GM18507 (cell line): ENCODE measurements at regions not wholly inside any gene's neighbourhood (a gene's known extent, or its start where the extent isn't known, plus 50 kb on each side); places are given as distances from the start of the nearest gene placed in this dataset.
"Not testable (repeated sequence)": the region's sequence is repeated elsewhere in the genome, so short reads cannot be mapped to it uniquely, and the experiment has no call there.

Source experiments
- DNase-seq: peaks from one replicate; pipeline ENCODE4 v3.0.0; 2011; ENCODE audit warnings: low read depth; ENCODE audit not compliant: insufficient read length; ENCODE audit errors: extremely low spot score
- FAIRE-seq: peaks from 2 replicates; lab custom pipeline; 2011; peaks lifted over from hg19 to GRCh38; lab: Jason Lieb, UNC

DNA sequence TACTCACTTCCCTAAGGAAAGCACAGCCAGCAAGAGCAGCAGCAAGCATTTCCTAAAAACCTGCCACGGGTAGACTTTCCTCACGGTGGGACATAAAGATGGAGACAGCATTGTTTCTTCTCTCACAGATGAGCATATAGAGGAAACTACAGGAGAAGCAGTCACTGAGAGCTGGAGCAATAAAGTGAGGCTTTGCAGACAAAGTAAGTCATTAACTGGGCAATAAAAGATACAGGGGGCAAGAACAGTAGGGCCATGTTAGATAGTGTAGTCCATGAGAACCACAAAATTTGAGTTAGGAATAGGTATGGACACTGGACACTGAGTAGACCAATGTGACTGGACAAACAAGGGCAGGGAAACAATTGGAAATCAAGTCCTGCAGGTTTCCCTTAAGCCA is 240.1 kb upstream of the NFIA start:
- FAIRE-seq (no peak), DNase-seq (no peak)

DNA sequence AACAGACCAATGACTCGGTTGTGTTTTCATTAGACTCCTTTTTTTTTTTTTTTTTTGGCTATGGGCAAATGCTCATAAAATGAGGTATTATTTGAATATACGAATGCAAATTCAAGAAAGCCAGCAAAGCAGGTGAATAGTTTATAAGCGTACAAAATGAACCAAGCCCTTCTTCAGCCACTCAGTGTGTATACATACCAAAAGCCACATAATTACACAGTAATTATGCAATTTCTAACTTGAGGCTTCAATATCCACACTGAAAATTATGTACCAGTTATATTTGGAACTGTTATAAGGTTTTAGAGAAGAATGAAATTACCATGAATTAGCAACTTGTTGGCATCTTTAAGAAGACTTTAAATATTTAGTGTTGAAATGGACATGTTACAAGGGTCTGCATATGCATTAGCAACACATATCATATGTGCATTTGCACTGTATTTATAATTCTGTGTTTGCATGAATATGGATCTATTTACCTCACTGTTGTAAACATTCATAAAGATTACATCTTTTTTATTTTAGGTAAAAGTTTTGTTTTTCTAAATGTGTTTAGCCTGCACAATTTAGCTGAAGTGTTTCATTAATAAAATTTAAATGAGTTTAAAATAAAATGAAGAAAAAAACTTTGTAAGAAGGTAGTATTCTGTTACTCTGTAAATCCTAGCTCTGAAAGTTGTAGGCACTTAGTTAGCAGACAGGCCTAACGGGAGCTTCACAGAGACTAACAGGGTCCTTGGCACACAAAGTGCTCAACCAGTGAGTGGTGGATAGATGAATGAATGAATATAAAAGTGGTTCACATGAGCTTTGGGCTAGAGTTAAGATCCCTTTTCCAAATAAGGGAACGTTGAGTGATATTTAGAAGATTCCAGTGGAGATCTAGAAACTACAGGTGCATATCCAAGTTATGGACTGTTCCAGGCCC is 241.0 kb upstream of the NFIA start:
- no peak for FAIRE-seq
- no peak for DNase-seq

DNA sequence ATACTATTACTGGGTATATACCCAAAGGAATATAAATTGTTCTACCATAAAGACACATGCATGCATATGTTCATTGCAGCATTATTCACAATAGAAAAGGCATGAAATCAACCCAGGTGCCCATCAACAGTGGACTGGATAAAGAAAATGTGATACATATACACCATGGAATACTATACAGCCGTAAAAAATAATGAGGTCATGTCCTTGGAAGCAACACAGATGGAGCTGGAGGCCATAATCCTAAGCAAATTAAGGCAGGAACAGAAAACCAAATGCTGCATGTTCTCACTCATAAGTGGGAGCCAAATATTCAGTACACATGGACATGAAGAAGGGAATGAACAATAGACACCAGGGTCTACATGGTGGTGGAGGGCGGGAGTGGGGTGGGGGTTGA is 241.9 kb upstream of the NFIA start:
- DNase-seq, FAIRE-seq: not testable (repeated sequence)

GRCh38 chr1:60835649-60836048 is 246.7 kb upstream of the NFIA start:
- FAIRE-seq: no peak
- no peak for DNase-seq

GRCh38 chr1:60833173-60833572 is 249.2 kb upstream of the NFIA start:
- no peak for DNase-seq
- FAIRE-seq: no peak

DNA sequence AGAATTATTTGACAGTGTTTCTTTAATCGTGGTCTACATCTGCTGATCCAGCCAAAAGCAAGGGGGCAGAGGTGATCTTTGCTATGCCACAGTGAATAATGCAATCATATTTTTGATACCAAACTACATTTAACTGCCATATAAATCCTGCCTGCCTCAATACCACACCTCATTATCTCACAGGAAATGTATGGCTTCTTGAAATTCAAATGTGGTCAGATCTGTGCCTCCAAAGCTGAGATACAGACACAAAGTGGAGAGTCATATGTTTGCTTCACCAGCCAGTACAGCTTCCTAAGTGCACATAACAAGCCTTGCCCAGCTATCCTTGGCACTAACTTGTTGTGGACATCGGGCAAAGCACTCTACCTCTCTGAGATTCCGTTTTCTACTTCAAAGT is 250.0 kb upstream of the NFIA start:
- DNase-seq: no peak
- no peak for FAIRE-seq

GRCh38 chr1:60831780-60832179 is 250.6 kb upstream of the NFIA start:
- DNase-seq (no peak), FAIRE-seq (no peak)

- FAIRE-seq: no peak
- DNase-seq: no peak
These were observed 253.4 kb upstream of the NFIA start for GRCh38 chr1:60828944-60829343.

- FAIRE-seq: no peak
These were observed 255.9 kb upstream of the NFIA start for GRCh38 chr1:60826320-60827094.

GRCh38 chr1:60825593-60825992 is 256.8 kb upstream of the NFIA start:
- no peak for FAIRE-seq
- DNase-seq: no peak

More at GRCh38 chr1:60826320-60827094, 255.9 kb upstream of the NFIA start:
- no peak for DNase-seq

GRCh38 chr1:60823151-60823550 is 259.2 kb upstream of the NFIA start:
- FAIRE-seq (no peak), DNase-seq (no peak)

DNA sequence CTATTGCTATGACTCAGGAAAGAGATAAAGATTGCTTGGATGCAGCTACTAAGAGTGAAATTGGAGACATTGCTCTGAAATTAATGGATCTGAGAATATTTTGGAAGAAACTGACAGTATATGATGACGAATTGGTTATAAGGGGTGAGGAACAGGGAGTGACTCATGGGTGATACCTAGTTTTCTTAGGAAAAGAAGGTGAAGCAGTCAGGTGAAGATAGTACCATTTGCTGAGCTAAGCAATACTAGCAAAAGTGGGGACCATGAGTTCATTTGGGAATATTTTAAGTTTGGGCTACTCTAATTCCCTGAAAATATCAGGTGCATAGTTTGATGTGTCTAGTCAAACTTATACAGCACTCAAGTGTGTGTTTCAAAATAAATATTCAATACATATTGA is 260.1 kb upstream of the NFIA start:
- DNase-seq (no peak), FAIRE-seq (no peak)

GRCh38 chr1:60821156-60821555 is 261.2 kb upstream of the NFIA start:
- no peak for FAIRE-seq

DNA sequence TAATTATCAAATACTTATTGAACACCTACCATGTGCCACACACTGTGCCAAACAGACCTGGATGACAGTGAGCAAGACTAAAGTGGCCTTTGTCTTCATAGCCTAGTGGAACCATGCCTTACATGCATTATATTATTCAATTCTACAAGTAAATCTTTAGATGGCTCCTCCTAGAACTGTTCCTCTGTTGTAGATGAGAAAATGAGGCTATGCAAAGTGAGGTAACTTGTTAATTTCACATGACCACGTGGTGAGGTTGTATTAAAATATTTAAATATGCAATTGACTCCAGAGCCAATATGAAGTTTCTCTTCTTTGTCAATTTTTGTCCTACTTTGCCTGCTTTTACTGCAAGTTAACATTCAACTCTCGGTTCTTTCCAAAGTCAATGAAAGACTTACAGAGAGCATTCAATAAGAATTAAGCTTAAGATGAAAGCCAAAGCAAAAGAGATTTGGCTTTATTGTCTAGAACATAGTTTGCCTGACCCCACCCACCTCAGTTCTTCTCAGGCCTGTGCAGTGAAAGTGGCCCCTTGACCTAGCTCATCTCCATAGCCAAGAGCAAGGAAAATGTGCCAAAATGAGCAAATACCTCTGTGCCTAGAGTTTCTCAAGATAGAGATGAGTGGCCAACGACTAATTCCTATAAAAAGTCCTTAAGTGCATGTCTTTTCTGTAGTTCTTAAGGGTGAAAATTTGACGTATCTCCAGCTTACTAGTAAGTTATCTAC is 263.2 kb upstream of the NFIA start:
- FAIRE-seq (no peak), DNase-seq (no peak)

More at GRCh38 chr1:60821156-60821555, 261.2 kb upstream of the NFIA start:
- no peak for DNase-seq

- FAIRE-seq (no peak), DNase-seq (no peak)
These were observed 269.3 kb upstream of the NFIA start for GRCh38 chr1:60813071-60813470.

GRCh38 chr1:60809204-60809980 is 273.0 kb upstream of the NFIA start:
- DNase-seq (no peak), FAIRE-seq (no peak)

GRCh38 chr1:60808676-60809075 is 273.7 kb upstream of the NFIA start:
- DNase-seq (no peak), FAIRE-seq (no peak)

DNA sequence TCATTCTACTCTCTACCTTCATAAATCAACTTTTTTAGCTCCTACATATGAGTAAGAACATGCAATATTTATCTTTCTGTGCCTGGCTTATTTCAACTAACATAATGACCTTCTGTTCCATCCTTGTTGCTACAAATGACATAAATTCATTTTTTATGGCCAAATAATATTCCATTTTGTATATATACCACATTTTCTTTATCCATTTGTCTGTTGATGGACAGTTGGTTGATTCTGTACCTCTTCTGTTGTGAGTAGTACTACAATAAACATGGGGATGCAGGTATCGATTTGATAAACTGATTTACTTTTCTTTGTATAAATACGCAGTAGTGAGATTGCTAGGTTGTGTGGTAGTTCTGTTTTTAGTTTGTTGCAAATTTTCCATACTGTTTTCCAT is 279.5 kb upstream of the NFIA start:
- no peak for DNase-seq
- no peak for FAIRE-seq

GRCh38 chr1:60797351-60797750 is 285.0 kb upstream of the NFIA start:
- no peak for DNase-seq
- FAIRE-seq: no peak
